MM.1S (cell line): ENCODE measurements at regions not wholly inside any gene's neighbourhood (a gene's known extent, or its start where the extent isn't known, plus 50 kb on each side); places are given as distances from the start of the nearest gene placed in this dataset.

Experiments used
- EZH2phosphoT487 ChIP-seq: fragments of 300-600 bp; sonication (generic); IDR thresholded peaks from 2 replicates; pipeline ENCODE4 v1.6.1; 2018; ENCODE audit warnings: antibody characterized with exemption, low read length
- TF ChIP-seq, protein P1 (sequence below): fragments of 300-600 bp; sonication (generic); IDR thresholded peaks from 2 replicates; pipeline ENCODE4 v1.5.1; 2016; ENCODE audit warnings: antibody characterized with exemption, low read length, mixed read lengths

GRCh38 chr9:24846248-24846912 lies 300.7 kb upstream of the IZUMO3 start:
- TF ChIP-seq, protein P1, sequence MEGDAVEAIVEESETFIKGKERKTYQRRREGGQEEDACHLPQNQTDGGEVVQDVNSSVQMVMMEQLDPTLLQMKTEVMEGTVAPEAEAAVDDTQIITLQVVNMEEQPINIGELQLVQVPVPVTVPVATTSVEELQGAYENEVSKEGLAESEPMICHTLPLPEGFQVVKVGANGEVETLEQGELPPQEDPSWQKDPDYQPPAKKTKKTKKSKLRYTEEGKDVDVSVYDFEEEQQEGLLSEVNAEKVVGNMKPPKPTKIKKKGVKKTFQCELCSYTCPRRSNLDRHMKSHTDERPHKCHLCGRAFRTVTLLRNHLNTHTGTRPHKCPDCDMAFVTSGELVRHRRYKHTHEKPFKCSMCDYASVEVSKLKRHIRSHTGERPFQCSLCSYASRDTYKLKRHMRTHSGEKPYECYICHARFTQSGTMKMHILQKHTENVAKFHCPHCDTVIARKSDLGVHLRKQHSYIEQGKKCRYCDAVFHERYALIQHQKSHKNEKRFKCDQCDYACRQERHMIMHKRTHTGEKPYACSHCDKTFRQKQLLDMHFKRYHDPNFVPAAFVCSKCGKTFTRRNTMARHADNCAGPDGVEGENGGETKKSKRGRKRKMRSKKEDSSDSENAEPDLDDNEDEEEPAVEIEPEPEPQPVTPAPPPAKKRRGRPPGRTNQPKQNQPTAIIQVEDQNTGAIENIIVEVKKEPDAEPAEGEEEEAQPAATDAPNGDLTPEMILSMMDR, result no peak
- no peak for TF ChIP-seq EZH2phosphoT487
